AG04449 (cell line): ENCODE measurements at regions not wholly inside any gene's neighbourhood (a gene's known extent, or its start where the extent isn't known, plus 50 kb on each side); places are given as distances from the start of the nearest gene placed in this dataset.

Experiments used
- CTCF ChIA-PET: fragments of 350-600 bp; formaldehyde crosslinking; extraction: SDS; loops from one replicate; lab custom pipeline; 2021; ENCODE audit warnings: antibody characterized with exemption; lab: Yijun Ruan, JAX
- POLR2A ChIA-PET: fragments of 400-600, 350-600 bp; formaldehyde crosslinking; extraction: SDS; loops from one replicate; lab custom pipeline; 2020; ENCODE audit warnings: antibody characterized with exemption, inconsistent platforms; lab: Yijun Ruan, JAX
- DNase-seq: peaks from one replicate; pipeline ENCODE4 v3.0.0-alpha.2; 2010; ENCODE audit warnings: low read depth, low spot score
- H3K4me3 ChIP-seq: 2 replicates; pipeline ENCODE4 v1.5.1; 2011; ENCODE audit warnings: low read depth, mild to moderate bottlenecking, control low read depth, low read length
- TF ChIP-seq, protein P1 (sequence below): IDR thresholded peaks from one replicate; pipeline ENCODE4 v1.5.1; 2011; ENCODE audit warnings: mild to moderate bottlenecking, moderate library complexity, low read length, control low read depth, inconsistent platforms; ENCODE audit not compliant: insufficient read depth; ENCODE audit errors: missing control alignments

DNA sequence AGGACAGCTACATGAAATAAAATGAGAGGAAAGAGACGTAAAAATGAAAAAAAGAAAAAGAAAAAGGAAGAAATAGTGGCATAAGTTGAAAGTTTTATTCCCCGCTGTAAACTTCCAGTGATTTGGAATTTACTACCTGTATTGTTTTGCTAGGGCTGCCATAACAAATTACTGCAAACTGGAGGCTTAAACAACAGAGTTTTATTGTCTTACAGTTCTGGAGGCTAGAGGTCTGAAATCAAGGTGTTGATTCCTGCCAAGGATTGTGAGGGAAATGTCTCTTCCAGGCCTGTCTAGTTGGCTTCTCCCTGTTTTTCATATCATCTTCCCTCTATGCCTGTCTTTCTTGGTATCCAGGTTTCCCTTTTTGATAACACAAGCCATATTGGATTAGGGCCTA, 119.4 kb upstream of the PACRGL start:
- CTCF ChIA-PET, result interaction anchor here (0.6 kb wide), 1 partner anchor 17 kb away, joined by 3 read pairs; no protein-coding TSS in a partner anchor
- TF ChIP-seq, protein P1, sequence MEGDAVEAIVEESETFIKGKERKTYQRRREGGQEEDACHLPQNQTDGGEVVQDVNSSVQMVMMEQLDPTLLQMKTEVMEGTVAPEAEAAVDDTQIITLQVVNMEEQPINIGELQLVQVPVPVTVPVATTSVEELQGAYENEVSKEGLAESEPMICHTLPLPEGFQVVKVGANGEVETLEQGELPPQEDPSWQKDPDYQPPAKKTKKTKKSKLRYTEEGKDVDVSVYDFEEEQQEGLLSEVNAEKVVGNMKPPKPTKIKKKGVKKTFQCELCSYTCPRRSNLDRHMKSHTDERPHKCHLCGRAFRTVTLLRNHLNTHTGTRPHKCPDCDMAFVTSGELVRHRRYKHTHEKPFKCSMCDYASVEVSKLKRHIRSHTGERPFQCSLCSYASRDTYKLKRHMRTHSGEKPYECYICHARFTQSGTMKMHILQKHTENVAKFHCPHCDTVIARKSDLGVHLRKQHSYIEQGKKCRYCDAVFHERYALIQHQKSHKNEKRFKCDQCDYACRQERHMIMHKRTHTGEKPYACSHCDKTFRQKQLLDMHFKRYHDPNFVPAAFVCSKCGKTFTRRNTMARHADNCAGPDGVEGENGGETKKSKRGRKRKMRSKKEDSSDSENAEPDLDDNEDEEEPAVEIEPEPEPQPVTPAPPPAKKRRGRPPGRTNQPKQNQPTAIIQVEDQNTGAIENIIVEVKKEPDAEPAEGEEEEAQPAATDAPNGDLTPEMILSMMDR, result no peak
- no peak overlapping the region for H3K4me3 ChIP-seq
- POLR2A ChIA-PET, result no interaction called here
- no peak for DNase-seq

DNA sequence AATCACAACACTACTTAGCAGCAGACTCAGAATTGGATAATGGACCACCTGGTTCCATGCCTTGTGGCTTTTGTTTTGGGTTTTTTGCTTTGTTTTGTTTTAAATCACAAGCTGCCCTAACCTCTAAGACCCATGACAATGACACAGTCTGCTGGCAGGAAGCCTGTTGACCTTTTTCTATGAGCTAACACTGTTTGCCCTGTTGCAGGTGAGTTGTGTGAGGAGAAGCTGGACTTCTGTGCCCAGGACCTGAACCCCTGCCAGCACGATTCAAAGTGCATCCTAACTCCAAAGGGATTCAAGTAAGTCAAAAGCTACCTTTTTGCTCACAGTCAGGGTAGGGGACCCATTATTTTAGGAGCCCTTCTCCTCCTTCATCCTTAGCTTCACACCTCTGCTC, 110.8 kb upstream of the PACRGL start:
- DNase-seq, result no peak
- TF ChIP-seq, protein P1, result no peak
- no peak overlapping the region for H3K4me3 ChIP-seq
- ChIA-PET CTCF (interaction anchor here (1.0 to 1.4 kb wide), 2 partner anchors 13 to 45 kb away, joined by 3 read pairs; no protein-coding TSS in a partner anchor), POLR2A (no interaction called here)

DNA sequence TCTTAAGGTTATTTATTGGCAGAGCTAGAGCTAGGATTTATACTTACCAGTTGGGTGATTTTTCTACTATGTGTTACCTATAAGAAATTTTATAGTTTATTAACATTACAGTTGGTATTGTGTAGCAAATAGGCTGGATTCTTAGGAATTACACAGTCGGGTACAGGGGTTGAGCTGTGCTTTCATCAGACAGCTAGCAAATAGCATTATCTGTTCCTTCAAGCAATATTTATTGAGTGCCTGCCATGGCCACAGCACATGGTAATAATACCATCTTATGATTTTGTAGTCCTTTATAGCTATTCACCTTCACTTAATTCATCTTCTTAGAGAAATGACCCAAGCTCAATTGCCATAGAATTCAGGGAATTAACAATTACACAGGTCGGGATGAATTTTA, 109.4 kb upstream of the PACRGL start:
- ChIA-PET CTCF (interaction anchor here (1.6 kb wide), 1 partner anchor 13 kb away, joined by 3 read pairs; no protein-coding TSS in a partner anchor), POLR2A (no interaction called here)
- TF ChIP-seq, protein P1, result no peak
- DNase-seq, result no peak
- H3K4me3 ChIP-seq, result no peak overlapping the region

DNA sequence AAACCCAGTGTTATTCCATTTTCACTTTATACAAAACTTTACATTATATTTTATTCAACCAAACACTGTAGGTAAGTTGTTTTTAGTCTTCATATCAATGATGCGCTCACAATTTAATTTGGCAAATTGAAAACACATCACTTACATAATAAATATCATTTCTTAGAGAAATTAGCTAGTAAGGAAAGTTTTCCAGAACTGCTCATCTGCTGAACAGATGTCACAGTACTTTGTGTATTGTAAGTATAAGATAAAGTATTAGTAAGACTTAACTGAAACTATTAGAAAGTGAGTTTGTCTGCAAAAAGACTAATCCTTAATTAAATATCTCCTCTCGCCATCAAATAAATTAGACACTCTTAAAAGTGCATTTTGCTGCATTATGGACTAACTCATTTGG, 108.7 kb upstream of the PACRGL start:
- ChIA-PET CTCF (interaction anchor here (1.6 kb wide), 1 partner anchor 12 kb away, joined by 3 read pairs; no protein-coding TSS in a partner anchor), POLR2A (no interaction called here)
- no peak overlapping the region for H3K4me3 ChIP-seq
- TF ChIP-seq, protein P1, result no peak
- DNase-seq, result no peak

DNA sequence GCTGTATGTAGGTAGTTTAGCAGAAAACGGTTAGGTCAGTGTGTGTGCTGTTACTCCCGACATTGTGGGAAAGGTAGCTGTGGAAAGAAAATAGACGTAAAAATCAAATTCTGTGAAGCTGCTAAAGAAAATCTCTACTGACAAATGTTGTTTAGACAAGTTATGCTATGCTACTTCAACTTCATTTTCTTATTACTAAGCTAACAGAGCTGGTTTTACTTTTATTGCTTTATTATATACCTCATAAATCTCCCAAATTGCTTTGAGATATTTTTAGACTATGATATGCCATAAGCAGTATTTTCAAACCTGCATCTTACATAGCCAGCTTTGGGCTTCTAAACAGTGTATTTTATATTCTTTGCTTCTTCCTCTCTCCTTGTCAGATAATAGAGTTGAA, 108.2 kb upstream of the PACRGL start:
- ChIA-PET CTCF (interaction anchor here (1.3 to 1.6 kb wide), 2 partner anchors 12 to 30 kb away, joined by 3 read pairs; no protein-coding TSS in a partner anchor), POLR2A (interaction anchor here (1.1 kb wide), 1 partner anchor 24 kb away, joined by 3 read pairs; no protein-coding TSS in a partner anchor)
- TF ChIP-seq, protein P1, result no peak
- no peak overlapping the region for H3K4me3 ChIP-seq
- no peak for DNase-seq

DNA sequence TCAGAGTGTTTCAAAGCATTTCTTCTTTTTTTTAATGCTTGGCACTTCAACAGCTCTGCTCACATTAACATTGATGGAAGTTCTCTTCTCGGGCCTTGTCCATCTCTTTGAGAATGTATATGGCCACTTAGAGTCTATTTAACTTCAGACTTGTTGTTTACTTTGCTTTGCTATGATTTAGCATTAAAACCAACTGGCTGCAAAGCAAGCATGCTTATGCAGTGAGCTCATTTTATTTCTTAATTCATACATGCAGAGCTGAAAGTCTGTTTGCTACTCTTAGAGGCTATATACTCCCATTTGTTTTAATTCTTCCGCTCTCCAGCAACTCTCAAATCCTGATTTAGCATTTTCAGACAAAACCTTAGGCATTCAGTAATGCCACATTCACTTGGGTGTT, 107.6 kb upstream of the PACRGL start:
- POLR2A ChIA-PET, result interaction anchor here (1.1 kb wide), 1 partner anchor 23 kb away, joined by 3 read pairs; no protein-coding TSS in a partner anchor
- TF ChIP-seq, protein P1, result no peak
- DNase-seq, result peak; percentile 29
- CTCF ChIA-PET, result interaction anchor here (1.3 kb wide), 1 partner anchor 29 kb away, joined by 3 read pairs; no protein-coding TSS in a partner anchor
- H3K4me3 ChIP-seq, result no peak overlapping the region
